ENCODE measurements at regions not wholly inside any gene's neighbourhood (a gene's known extent, or its start where the extent isn't known, plus 50 kb on each side); places are given as distances from the start of the nearest gene placed in this dataset.

- TF ChIP-seq, protein P1, sequence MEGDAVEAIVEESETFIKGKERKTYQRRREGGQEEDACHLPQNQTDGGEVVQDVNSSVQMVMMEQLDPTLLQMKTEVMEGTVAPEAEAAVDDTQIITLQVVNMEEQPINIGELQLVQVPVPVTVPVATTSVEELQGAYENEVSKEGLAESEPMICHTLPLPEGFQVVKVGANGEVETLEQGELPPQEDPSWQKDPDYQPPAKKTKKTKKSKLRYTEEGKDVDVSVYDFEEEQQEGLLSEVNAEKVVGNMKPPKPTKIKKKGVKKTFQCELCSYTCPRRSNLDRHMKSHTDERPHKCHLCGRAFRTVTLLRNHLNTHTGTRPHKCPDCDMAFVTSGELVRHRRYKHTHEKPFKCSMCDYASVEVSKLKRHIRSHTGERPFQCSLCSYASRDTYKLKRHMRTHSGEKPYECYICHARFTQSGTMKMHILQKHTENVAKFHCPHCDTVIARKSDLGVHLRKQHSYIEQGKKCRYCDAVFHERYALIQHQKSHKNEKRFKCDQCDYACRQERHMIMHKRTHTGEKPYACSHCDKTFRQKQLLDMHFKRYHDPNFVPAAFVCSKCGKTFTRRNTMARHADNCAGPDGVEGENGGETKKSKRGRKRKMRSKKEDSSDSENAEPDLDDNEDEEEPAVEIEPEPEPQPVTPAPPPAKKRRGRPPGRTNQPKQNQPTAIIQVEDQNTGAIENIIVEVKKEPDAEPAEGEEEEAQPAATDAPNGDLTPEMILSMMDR (IDR thresholded peaks at IDR 0.05), result no peak
- no peak for TF ChIP-seq ZFX (IDR thresholded peaks at IDR 0.05; ENCODE audit: borderline replicate concordance)
Observed at GRCh38 chr22:47245286-47245685, 482.8 kb downstream of the TBC1D22A start.
